ENCODE measurements at regions not wholly inside any gene's neighbourhood (a gene's known extent, or its start where the extent isn't known, plus 50 kb on each side); places are given as distances from the start of the nearest gene placed in this dataset.

GRCh38 chr4:178789279-178789678, 1347.0 kb upstream of the AGA start:
- H4K20me1 ChIP-seq (ENCODE audit: insufficient read depth, low read length), result no peaks in the 10 kb centered on the region
- H3K36me3 ChIP-seq (replicated peaks in 1 of 2; ENCODE audit: control insufficient read depth in 1 of 2, insufficient read depth in 2 of 2, low read length in 2 of 2), result no peaks in the 10 kb centered on the region
- no peaks in the 10 kb centered on the region for H3K27me3 ChIP-seq (ENCODE audit: control insufficient read depth in 2 of 2, insufficient read depth in 2 of 2, low read length in 2 of 2)
- intact Hi-C loops (cut with micrococcal nuclease), result no loop called here
- no peaks in the 10 kb centered on the region for H3K9me3 ChIP-seq (replicated peaks in 1 of 2; ENCODE audit: control insufficient read depth in 1 of 2, insufficient read depth in 1 of 2, low read length in 2 of 2)
- Mint-ChIP-seq H3K4me3 (no peak overlapping the region), H3K36me3 (no peaks in the 10 kb centered on the region), H3K4me1 (no peaks in the 10 kb centered on the region), H3K9me3 (peaks cover 0 to 5% (median 2%) of the 10 kb centered on the region in 7 donors), H3K27me3 (ENCODE audit: low read depth in 3 of 3) (no peaks in the 10 kb centered on the region), H3K27ac (no peak overlapping the region)
- DNase-seq, result no peak
- no peak overlapping the region for H2AFZ ChIP-seq (ENCODE audit: insufficient read depth, low read depth, low read length, poor library complexity, severe bottlenecking)
- TF ChIP-seq, protein P1, sequence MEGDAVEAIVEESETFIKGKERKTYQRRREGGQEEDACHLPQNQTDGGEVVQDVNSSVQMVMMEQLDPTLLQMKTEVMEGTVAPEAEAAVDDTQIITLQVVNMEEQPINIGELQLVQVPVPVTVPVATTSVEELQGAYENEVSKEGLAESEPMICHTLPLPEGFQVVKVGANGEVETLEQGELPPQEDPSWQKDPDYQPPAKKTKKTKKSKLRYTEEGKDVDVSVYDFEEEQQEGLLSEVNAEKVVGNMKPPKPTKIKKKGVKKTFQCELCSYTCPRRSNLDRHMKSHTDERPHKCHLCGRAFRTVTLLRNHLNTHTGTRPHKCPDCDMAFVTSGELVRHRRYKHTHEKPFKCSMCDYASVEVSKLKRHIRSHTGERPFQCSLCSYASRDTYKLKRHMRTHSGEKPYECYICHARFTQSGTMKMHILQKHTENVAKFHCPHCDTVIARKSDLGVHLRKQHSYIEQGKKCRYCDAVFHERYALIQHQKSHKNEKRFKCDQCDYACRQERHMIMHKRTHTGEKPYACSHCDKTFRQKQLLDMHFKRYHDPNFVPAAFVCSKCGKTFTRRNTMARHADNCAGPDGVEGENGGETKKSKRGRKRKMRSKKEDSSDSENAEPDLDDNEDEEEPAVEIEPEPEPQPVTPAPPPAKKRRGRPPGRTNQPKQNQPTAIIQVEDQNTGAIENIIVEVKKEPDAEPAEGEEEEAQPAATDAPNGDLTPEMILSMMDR (IDR thresholded peaks at IDR 0.05), result no peak
- no peak overlapping the region for H3K4me3 ChIP-seq (replicated peaks in 1 of 3; ENCODE audit: low read depth in 2 of 3, low read length in 3 of 3)
- H3K9ac ChIP-seq (ENCODE audit: insufficient read depth, low read length, poor library complexity, severe bottlenecking), result no peak overlapping the region
- no peaks in the 10 kb centered on the region for H3K79me2 ChIP-seq (ENCODE audit: insufficient read depth, low read length)
- H3K4me2 ChIP-seq (replicated peaks; ENCODE audit: extremely low read depth, low read length, poor library complexity, severe bottlenecking), result no peak overlapping the region
- WGBS (ENCODE audit: insufficient coverage), result 100% methylated on average over 1 of the region's 3 CpGs
- H3K27ac ChIP-seq (ENCODE audit: low read depth in 1 of 2, low read length in 2 of 2), result no peak overlapping the region
- H3K4me1 ChIP-seq (ENCODE audit: control insufficient read depth in 1 of 2, insufficient read depth in 2 of 2, low read length in 2 of 2), result no peaks in the 10 kb centered on the region

DNA sequence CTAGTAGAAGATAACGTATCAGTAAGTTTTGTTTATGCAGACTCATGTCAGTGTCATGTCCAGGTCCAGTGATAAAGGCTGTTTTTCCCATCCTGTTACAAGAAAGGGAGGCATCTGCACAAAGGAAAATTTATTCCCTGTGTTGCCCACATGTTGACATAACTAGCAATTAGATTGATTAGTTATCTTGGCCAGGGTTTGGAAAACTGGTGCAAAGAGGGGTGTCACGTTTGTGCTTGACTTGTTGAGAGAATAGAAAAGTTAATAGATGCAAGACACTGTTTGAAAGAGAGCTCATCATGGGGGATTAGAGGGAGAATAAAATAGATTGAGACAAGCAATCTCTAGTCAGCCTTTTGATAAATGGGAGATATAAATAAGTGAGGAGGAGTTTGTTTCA, 1357.0 kb upstream of the AGA start:
- no peaks in the 10 kb centered on the region for H3K36me3 Mint-ChIP-seq

More for the DNA sequence above, 1357.0 kb upstream of the AGA start:
- 87% methylated on average over 2 of the region's 2 CpGs for WGBS (ENCODE audit: insufficient coverage)
- no peak overlapping the region for H3K27ac Mint-ChIP-seq
- H3K79me2 ChIP-seq (ENCODE audit: insufficient read depth, low read length), result no peaks in the 10 kb centered on the region
- H3K4me2 ChIP-seq (replicated peaks; ENCODE audit: extremely low read depth, low read length, poor library complexity, severe bottlenecking), result no peak overlapping the region
- H3K4me3 Mint-ChIP-seq, result no peak overlapping the region
- no peaks in the 10 kb centered on the region for H4K20me1 ChIP-seq (ENCODE audit: insufficient read depth, low read length)
- peaks cover 0 to 2% of the 10 kb centered on the region in 2 donors for H3K9me3 ChIP-seq (replicated peaks in 1 of 2; ENCODE audit: control insufficient read depth in 1 of 2, insufficient read depth in 1 of 2, low read length in 2 of 2)
- TF ChIP-seq, protein P1 (IDR thresholded peaks at IDR 0.05), result no peak
- no peaks in the 10 kb centered on the region for H3K36me3 ChIP-seq (replicated peaks in 1 of 2; ENCODE audit: control insufficient read depth in 1 of 2, insufficient read depth in 2 of 2, low read length in 2 of 2)
- no peak overlapping the region for H3K9ac ChIP-seq (ENCODE audit: insufficient read depth, low read length, poor library complexity, severe bottlenecking)
- H3K4me1 ChIP-seq (ENCODE audit: control insufficient read depth in 1 of 2, insufficient read depth in 2 of 2, low read length in 2 of 2), result no peaks in the 10 kb centered on the region
- H3K9me3 Mint-ChIP-seq, result peaks cover 0 to 4% (median 3%) of the 10 kb centered on the region in 7 donors
- intact Hi-C loops (cut with micrococcal nuclease), result no loop called here
- no peak overlapping the region for H2AFZ ChIP-seq (ENCODE audit: insufficient read depth, low read depth, low read length, poor library complexity, severe bottlenecking)
- H3K27ac ChIP-seq (ENCODE audit: low read depth in 1 of 2, low read length in 2 of 2), result no peak overlapping the region
- no peaks in the 10 kb centered on the region for H3K4me1 Mint-ChIP-seq
- DNase-seq, result no peak
- no peaks in the 10 kb centered on the region for H3K27me3 ChIP-seq (ENCODE audit: control insufficient read depth in 2 of 2, insufficient read depth in 2 of 2, low read length in 2 of 2)
- H3K27me3 Mint-ChIP-seq (ENCODE audit: low read depth in 3 of 3), result no peaks in the 10 kb centered on the region
- no peak overlapping the region for H3K4me3 ChIP-seq (replicated peaks in 1 of 3; ENCODE audit: low read depth in 2 of 3, low read length in 3 of 3)

All from CD14-positive monocyte (primary cell).